ENCODE measurements at regions not wholly inside any gene's neighbourhood (a gene's known extent, or its start where the extent isn't known, plus 50 kb on each side); places are given as distances from the start of the nearest gene placed in this dataset.

DNA sequence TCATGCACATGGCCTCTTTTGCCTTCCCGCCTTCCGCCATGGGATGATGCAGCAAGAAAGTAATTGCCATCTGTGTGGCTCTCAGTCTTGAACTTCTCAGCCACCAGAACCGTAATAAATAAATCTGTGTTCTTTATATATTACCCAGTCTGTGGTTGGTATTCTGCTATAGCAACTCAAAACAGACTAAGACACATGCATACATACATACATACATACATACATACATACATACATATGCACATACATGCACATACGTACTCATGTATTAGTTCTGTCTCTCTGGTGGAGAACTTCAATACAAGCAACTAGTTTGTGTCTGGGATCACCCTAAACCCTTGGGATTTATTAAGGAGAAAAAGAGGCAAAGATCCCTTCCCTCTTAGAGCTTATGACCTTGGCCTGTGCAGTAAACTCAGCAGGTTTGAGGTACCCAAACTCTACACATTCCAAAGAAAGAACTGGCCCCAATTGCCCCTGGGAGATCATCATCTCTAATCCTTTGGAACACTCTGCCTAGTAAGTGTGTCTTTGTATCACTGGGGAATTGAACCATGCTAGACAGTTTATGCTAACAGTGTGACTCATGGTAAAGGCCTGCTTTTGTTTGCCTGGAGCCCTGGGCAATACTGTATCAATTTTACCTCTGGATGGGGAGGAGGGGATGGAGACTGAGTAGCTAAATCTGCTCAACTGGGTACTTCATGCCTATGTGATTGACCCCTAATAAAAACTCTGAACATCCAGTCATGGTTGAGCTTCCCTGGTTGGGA is 115.6 kb upstream of the LMCD1 start:
- DNase-seq (ENCODE audit: low read depth, low spot score) (no peak), ATAC-seq (no peak)
- Histone ChIP-seq H3K4me1 (ENCODE audit: control insufficient read depth, insufficient read depth, low read length) (no peaks in the 10 kb centered on the region), H3K27ac (ENCODE audit: low read length) (no peak overlapping the region), H3K4me3 (ENCODE audit: low read depth in 2 of 2, low read length in 2 of 2) (no peak overlapping the region), H3K36me3 (ENCODE audit: control insufficient read depth, insufficient read depth, low read length) (no peaks in the 10 kb centered on the region), H3K9me3 (ENCODE audit: control insufficient read depth, insufficient read depth, low read depth, low read length) (no peaks in the 10 kb centered on the region), H3K27me3 (ENCODE audit: control insufficient read depth, insufficient read depth, low read length) (no peaks in the 10 kb centered on the region)
- in situ Hi-C loops (cut with HindIII; ENCODE audit: low pct_unique_long_range_greater_than_20kb, low sequenced_read_pairs) = no loop called here
- BruUV-seq (replicated peaks) = no TSS peak
- ChIA-PET CTCF (no interaction called here), POLR2A (no interaction called here)
- intact Hi-C loops (cut with micrococcal nuclease; ENCODE audit: unreplicated experiment) = no loop called here
- no peak for TF ChIP-seq POLR2AphosphoS5 (IDR thresholded peaks at IDR 0.05; ENCODE audit: low read depth, low read length)
- TF ChIP-seq, protein P1, sequence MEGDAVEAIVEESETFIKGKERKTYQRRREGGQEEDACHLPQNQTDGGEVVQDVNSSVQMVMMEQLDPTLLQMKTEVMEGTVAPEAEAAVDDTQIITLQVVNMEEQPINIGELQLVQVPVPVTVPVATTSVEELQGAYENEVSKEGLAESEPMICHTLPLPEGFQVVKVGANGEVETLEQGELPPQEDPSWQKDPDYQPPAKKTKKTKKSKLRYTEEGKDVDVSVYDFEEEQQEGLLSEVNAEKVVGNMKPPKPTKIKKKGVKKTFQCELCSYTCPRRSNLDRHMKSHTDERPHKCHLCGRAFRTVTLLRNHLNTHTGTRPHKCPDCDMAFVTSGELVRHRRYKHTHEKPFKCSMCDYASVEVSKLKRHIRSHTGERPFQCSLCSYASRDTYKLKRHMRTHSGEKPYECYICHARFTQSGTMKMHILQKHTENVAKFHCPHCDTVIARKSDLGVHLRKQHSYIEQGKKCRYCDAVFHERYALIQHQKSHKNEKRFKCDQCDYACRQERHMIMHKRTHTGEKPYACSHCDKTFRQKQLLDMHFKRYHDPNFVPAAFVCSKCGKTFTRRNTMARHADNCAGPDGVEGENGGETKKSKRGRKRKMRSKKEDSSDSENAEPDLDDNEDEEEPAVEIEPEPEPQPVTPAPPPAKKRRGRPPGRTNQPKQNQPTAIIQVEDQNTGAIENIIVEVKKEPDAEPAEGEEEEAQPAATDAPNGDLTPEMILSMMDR (IDR thresholded peaks at IDR 0.05) = no peak

DNA sequence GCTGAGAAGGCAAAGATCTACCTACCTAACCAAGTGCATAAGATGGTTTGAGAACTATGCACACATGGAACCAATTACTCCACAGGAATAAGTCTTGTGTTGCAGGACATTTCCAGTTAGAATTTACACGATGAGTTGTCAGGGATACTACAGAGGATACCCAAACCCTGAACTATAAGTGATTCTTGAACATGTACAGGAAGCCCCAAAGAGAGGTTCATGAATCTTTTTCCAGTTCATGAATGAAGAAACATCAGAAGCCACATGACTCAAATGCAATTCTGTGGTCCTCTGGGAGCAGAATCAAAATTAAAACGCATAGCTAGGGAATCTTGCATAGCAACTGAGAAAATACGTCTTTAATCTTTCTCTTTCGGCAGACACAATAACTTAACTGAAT is 114.1 kb upstream of the LMCD1 start:
- Histone ChIP-seq H3K4me3 (ENCODE audit: low read depth in 2 of 2, low read length in 2 of 2) (no peak overlapping the region), H3K27me3 (ENCODE audit: control insufficient read depth, insufficient read depth, low read length) (no peaks in the 10 kb centered on the region), H3K9me3 (ENCODE audit: control insufficient read depth, insufficient read depth, low read depth, low read length) (no peaks in the 10 kb centered on the region), H3K36me3 (ENCODE audit: control insufficient read depth, insufficient read depth, low read length) (no peaks in the 10 kb centered on the region), H3K4me1 (ENCODE audit: control insufficient read depth, insufficient read depth, low read length) (no peaks in the 10 kb centered on the region), H3K27ac (ENCODE audit: low read length) (no peak overlapping the region)
- in situ Hi-C loops (cut with HindIII; ENCODE audit: low pct_unique_long_range_greater_than_20kb, low sequenced_read_pairs) (no loop called here), intact Hi-C loops (cut with micrococcal nuclease; ENCODE audit: unreplicated experiment) (no loop called here)
- no peak for ATAC-seq
- ChIA-PET CTCF (no interaction called here), POLR2A (no interaction called here)
- TF ChIP-seq, protein P2, sequence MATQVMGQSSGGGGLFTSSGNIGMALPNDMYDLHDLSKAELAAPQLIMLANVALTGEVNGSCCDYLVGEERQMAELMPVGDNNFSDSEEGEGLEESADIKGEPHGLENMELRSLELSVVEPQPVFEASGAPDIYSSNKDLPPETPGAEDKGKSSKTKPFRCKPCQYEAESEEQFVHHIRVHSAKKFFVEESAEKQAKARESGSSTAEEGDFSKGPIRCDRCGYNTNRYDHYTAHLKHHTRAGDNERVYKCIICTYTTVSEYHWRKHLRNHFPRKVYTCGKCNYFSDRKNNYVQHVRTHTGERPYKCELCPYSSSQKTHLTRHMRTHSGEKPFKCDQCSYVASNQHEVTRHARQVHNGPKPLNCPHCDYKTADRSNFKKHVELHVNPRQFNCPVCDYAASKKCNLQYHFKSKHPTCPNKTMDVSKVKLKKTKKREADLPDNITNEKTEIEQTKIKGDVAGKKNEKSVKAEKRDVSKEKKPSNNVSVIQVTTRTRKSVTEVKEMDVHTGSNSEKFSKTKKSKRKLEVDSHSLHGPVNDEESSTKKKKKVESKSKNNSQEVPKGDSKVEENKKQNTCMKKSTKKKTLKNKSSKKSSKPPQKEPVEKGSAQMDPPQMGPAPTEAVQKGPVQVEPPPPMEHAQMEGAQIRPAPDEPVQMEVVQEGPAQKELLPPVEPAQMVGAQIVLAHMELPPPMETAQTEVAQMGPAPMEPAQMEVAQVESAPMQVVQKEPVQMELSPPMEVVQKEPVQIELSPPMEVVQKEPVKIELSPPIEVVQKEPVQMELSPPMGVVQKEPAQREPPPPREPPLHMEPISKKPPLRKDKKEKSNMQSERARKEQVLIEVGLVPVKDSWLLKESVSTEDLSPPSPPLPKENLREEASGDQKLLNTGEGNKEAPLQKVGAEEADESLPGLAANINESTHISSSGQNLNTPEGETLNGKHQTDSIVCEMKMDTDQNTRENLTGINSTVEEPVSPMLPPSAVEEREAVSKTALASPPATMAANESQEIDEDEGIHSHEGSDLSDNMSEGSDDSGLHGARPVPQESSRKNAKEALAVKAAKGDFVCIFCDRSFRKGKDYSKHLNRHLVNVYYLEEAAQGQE (IDR thresholded peaks at IDR 0.05; ENCODE audit: insufficient read depth in 1 of 2, low read depth in 2 of 2, low read length in 1 of 2) = no peak
- TF ChIP-seq SIN3A (IDR thresholded peaks at IDR 0.05; ENCODE audit: borderline replicate concordance, insufficient read depth, low read depth, low read length) (no peak), TCF7L2 (IDR thresholded peaks at IDR 0.05; ENCODE audit: low read depth, low read length) (no peak), POLR2AphosphoS5 (IDR thresholded peaks at IDR 0.05; ENCODE audit: low read depth, low read length) (no peak)
- TF ChIP-seq, protein P1 (IDR thresholded peaks at IDR 0.05) = no peak
- no TSS peak for BruUV-seq (replicated peaks)
- DNase-seq (ENCODE audit: low read depth, low spot score) = no peak
